Stimulated activated CD4-positive, alpha-beta T cell treated with anti-CD3 and anti-CD28 coated beads, Interleukin-4, amount 100 ng/mL, for 24 hours (primary cell): ENCODE measurements at regions not wholly inside any gene's neighbourhood (a gene's known extent, or its start where the extent isn't known, plus 50 kb on each side); places are given as distances from the start of the nearest gene placed in this dataset.
"Not testable (repeated sequence)": the region's sequence is repeated elsewhere in the genome, so short reads cannot be mapped to it uniquely, and the experiment has no call there.

Experiments used
- DNase-seq: peaks from one replicate; pipeline ENCODE4 v3.0.0-alpha.2; 2020

- DNase-seq: no peak
These were observed 544.7 kb downstream of the NLGN4X start for GRCh38 chrX:5683996-5684395.

DNA sequence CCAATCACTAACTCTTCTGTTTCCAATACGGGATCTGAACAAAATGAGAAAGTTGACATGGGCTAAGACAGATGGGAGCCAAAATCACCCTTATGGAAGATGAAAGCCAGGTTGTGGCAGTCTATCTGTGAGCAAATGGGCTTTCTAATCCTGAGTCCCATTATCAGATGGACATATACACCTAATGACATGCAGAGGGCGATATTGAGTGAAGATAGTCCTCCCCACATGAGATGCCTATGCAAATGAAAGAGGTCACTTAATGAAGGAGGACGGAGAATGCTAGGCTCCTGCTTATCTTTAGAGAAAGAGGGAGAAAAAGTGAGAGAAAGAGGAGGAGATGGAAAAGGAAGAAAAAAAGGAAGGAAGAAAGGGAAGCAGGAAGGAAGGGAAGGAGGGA, 547.5 kb downstream of the NLGN4X start:
- DNase-seq: no peak

- no peak for DNase-seq
These were observed 554.6 kb downstream of the NLGN4X start for GRCh38 chrX:5674036-5674435.

DNA sequence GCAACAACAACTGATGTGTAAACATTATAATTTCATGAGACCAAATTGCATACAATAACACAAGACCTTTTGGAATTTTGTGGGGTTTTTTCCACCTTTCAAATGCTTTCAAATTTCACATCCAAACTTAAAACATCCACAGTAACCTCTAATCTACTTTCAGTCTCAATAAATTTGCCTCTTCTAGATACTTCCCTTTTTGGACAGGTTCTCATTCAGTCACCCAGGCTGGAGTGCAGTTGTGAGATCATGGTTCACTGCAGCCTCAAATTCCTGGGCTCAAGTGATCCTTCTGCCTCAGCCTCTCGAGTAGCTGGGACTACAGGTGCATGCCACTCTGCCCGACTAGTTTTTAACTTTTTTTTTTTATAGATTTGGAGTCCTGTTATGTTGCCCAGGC, 556.6 kb downstream of the NLGN4X start:
- DNase-seq: no peak

DNA sequence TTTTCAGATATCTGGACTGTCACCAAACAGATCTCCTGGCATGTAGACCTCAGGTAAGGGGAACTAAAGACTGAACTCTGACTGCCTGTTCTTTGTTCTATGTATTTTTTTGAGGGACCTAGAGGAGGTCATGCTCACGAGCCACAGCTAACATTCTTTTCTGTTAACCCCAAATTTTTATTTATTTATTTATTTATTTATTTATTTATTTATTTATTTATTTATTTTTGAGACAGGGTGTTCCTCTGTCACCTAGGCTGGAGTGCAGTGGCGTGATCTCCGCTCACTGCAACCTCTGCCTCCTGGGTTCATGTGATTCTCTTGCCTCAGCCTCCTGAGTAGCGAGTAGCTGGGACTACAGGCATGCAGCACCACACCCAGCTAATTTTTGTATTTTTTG, 562.0 kb downstream of the NLGN4X start:
- not testable (repeated sequence) for DNase-seq

DNA sequence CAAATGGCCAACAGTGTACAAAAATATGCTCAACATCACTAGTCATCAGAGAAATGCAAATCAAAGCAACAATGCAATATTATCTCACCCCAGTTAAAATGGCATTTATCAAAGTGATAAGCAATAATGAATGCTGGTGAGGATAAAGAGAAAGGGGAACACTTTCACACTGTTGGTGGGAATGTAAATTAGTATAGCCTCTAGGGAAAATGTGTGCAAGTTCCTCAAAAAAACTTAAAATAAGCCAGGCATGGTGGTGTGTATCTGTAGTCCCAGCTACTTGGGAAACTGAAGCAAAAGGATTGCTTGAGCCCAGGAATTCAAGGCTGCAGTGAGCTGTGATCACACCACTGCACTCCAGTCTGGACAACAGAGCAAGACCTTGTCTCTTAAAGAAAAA, 572.1 kb downstream of the NLGN4X start:
- DNase-seq: no peak

DNA sequence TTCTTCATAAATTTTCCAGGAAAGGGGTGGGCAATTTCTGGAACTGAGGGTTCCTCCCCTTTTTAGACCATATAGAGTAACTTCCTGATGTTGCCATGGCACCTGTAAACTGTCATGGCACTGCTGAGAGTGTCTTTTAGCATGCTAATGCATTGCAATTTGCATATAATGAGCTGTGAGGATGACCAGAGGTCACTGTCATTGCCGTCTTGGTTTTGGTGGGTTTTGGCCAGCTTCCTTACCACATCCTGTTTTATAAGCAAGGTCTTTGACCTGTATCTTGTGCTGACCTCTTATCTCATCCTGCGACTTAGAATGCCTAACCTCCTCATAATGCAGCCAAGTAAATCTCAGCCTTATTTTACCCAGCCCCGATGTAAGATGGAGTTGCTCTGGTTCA, 577.8 kb downstream of the NLGN4X start:
- no peak for DNase-seq

- no peak for DNase-seq
These were observed 579.6 kb downstream of the NLGN4X start for GRCh38 chrX:5648941-5649568.

DNA sequence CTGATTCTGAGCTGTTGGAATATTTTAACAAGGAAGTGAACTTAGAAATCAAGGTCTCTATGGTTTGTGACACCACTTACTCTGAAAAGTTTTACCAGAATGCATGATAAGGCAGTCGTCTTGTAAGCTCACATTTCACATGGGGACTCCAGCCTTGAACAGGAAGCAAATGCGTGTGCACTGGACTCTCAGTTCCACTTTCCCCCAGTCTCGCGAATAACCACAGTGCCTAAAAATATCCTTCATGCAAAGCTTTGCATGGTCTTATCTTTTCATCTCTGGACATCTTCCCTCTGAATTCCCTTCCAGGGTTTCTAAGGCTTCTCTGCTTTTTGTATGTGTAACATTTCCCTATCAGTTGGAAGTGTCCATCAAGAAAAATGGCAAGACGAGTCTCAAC, 581.8 kb downstream of the NLGN4X start:
- DNase-seq: no peak

DNA sequence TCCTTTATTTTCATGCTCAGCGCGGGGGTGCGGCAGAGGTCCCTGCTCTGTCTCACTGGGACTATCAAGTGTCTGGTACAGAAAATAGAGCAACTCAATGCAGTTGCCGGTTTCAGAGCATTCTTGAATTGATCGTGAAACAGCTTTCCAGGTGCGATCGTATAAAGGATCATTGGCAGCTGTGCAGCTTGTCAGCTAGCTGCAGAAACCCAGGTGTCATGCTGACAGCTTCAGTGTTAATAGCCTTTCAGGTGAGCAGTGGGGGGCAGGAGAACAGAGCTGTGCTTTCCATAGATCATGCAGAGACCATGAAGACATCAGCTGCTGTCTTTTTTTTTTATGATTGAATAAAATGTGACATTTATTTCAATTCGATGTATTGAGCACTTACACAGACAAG, 583.9 kb downstream of the NLGN4X start:
- no peak for DNase-seq

DNA sequence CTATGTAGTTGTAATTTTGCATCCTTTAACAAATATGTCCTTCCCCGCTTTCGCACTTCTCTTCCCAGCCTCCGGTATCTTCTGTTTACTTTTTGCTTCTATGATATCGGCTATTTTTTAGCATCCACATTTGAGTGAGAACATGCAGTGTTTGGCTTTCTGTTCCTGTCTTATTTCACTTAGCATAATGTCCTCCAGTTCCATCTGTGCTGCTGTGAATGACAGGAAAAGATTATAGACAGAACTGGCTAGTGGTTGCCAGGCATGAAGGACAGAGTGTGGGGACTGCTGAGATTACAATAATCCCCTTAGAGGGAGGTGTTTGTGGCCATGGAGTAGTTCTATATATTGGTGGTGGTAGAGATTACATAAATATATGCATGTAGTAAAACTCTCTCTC, 588.6 kb downstream of the NLGN4X start:
- DNase-seq: no peak

DNA sequence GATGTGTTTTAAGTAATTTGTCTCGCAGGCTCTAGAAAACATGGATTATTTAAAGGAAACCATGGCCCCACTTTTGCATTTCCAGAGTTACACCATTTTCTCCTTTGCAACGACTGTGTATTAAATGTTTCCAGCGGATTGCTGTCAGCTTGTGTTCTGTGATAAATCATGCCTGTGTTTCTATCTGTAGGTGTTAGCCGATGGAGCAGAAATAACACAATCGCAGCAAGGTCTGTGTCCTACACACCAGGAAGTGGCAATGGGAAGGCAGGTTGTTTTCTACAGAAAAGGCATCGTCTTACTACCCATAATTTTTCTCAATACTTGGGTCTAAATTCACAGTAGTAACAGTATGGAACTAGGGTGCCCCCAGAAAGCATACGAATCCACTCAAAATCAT, 590.1 kb downstream of the NLGN4X start:
- no peak for DNase-seq

DNA sequence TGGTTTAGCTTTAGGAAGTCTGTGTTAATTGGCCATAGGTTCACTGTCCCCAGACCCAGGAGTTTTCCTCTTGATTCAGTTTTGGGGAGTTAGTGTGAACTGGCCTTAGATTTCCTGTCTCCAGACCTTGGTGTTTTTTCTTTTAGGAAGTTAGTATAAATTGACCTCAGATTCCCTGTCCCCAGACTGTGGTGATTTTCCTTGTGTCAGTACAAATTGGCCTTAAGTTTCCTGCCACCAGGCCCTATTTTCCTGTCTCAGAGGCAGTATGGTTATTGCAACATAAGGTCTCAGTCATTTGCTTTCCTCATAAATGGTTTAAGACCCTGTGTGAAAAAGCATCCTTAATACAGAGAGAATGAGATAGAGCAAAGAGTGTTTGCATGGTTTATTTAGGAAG, 595.8 kb downstream of the NLGN4X start:
- no peak for DNase-seq

DNA sequence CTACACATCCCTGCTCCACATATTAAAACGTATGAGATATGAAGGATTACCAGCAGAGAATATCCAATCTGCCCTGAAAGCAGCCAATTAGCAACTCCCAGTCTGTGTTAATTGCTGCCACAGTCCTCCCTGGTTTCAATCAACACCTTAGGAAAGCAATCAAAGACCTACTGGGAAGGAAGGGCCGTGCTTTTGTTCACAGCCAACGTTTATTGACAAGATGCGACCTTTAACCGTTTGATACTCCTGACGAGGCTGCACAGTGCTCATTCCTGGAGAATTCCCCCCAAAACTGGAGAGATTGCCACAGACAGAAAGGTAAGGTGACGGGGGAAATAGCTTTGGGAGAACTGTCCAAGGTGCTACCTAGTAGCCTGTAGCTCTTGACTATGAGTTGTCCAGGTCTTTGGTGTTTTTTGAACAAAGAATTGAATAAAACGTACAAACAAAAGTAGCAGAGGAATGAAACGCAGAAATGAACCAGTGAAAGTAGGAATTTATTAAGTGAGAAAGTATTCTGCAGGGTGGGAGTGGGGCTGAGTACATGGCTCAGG, 596.5 kb downstream of the NLGN4X start:
- no peak for DNase-seq

GRCh38 chrX:5617666-5618065, 611.0 kb downstream of the NLGN4X start:
- no peak for DNase-seq

DNA sequence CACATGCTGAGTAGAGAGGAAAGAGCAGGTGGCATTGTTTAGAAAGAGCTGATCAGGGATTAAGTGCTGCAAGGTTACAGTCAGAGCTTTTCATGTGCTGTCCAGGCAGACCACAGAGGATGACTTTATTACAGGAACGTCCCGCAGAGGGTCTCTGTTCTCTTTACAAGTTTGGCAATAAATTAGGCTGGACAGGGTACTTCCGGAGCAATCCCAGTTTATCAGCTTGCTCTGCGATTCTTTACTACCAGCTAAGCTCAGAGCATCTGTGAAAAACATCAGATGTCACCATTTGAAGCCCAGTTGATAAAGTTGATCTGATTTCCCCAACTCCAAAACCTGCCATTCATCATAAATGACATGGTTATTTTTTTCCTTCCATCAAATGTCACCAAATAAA, 633.1 kb downstream of the NLGN4X start:
- no peak for DNase-seq

DNA sequence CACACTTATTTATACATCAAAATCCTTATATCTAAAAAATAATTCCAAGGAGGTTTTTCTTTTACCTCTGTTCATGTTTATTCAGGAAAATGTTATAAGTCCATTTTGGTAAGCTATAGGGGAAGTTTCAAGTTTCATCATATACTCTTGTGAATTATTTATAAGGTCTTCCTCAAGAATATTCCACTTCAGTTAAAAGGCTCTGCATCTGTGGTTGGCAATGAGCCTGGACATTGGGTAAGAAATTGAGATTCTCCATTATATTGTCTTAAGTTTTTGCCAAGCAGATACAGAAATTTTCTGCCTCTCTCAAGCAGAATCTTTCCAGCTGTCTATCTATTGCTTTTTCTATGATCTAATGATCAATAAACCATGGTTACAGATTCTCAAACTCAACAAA, 641.9 kb downstream of the NLGN4X start:
- no peak for DNase-seq

GRCh38 chrX:5575407-5575806, 653.3 kb downstream of the NLGN4X start:
- no peak for DNase-seq

DNA sequence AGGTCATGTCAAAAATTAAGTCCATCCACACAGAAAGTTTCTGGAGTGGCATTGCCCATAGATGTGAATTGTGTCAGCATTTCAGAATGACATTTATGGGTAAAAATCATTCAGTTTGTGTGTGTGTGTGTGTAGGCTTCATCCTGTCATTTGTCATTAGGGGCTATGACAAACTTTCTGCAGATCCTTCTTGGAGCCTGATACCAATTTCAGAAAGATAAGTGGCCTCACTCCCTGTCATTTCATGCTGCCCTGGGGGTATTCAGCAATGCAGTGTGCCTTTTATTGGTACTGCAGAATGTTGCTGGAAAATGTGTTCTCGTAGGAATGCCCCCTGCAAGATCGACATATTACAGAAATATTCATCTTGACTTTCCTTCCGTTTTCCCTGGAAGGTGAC, 659.7 kb downstream of the NLGN4X start:
- no peak for DNase-seq

GRCh38 chrX:5559386-5559785, 669.3 kb downstream of the NLGN4X start:
- no peak for DNase-seq

DNA sequence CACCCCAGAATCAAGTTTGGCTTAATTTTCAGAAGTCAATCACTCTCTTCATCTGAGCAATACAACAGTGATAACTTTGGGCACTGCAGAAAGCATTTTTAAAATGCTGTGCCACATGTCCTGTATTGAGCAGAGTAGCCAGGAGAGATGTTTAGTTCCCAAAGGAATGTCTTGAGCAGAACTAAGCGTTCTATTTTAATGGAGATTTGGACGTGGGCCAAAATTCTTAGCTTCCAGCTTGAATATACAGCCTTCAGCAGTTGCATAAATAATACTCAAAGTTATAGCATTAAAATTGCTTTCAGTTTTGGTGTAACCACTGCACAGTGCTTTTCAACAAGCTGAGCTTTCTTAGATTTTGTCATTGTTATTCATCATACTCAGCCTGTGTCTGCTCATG, 679.2 kb downstream of the NLGN4X start:
- DNase-seq: no peak

DNA sequence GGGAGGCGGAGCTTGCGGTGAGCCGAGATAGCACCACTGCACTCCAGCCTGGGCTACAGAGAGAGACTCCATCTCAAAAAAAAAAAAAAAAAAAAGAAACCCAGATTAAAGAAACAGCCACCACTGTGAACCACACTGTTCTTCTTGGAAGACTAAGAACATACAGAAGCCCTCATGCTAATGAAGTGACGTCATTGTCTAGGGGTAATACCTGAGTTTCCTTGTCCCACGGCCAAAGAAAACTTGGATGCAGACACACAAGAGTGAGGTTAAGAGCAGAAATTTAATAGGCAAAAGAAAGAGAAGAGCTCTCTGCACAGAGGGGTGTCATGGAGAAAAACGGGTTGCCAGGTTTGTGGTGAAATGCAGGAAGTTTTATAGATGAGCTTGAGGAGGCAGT, 691.6 kb downstream of the NLGN4X start:
- no peak for DNase-seq

GRCh38 chrX:5536261-5536660, 692.4 kb downstream of the NLGN4X start:
- no peak for DNase-seq

- no peak for DNase-seq
These were observed 700.6 kb downstream of the NLGN4X start for GRCh38 chrX:5528057-5528456.

GRCh38 chrX:5526191-5526590, 702.5 kb downstream of the NLGN4X start:
- no peak for DNase-seq
